ENCODE measurements at regions not wholly inside any gene's neighbourhood (a gene's known extent, or its start where the extent isn't known, plus 50 kb on each side); places are given as distances from the start of the nearest gene placed in this dataset.

- no peak for DNase-seq
These were observed 324.4 kb downstream of the CENPC start for GRCh38 chr4:67220861-67221260.

DNA sequence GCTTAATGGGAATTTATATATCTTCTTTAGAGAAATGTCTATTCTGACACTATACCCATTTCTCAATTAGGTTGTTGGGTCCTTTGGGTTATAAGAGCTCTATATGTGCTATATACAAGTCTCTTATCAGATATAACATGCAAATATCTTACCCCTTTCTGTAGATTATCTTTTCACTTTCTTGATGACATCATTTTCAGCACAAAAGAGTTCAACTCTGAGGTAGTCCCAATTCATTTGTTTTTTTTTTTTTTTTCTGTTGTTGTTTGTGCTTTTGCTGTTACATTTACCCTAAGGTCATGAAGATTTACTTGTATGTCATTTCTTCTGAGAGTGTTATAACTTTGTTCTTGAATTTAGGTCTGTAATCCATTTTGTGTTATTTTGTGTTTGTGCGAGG is 326.4 kb downstream of the CENPC start:
- DNase-seq, result no peak

DNA sequence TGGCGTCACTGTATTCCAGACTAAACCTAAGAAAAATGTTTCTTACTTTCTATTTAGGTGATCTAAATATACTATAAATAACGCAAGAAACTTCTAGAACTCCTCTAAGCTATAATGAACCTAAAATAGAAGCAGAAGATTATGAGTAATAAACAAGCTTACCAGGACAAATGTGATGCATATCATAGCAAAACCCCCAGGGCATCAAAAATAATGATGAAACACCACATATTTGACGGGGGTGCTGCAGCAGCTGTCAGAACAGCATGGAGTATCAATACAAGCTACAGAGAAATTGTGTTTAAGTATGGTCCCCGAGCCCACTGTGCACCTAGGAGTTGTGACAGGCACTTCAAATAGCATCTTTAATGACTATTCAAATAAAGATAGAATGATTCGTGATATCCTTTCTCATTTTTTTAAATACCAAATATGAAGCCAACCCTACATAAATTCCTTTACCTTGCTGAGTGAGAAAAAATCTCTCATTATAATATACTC is 337.3 kb downstream of the CENPC start:
- DNase-seq, result no peak

GRCh38 chr4:67204441-67204840 is 340.9 kb downstream of the CENPC start:
- no peak for DNase-seq

GRCh38 chr4:67201334-67201733 is 344.0 kb downstream of the CENPC start:
- DNase-seq, result no peak

DNA sequence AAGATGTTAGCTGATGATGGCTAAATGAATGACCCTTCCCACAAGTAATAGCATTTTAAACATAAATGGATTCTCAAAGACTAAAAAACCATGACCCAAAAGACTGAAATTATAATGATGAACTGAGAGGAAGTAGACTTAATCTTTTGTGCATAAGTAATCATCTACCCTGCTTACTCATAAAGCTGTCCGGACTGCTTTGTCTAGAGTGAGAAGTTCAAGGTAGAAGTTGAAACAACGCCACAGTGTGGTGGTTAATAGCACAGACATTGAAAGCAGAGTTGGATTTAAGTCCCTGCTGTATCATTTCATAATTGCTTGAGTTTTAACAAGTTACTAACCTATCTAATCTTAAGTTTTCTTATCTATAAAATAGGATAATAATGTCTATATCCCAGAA is 346.6 kb downstream of the CENPC start:
- DNase-seq, result no peak

- no peak for DNase-seq
These were observed 377.5 kb downstream of the CENPC start for GRCh38 chr4:67167849-67168248.

DNA sequence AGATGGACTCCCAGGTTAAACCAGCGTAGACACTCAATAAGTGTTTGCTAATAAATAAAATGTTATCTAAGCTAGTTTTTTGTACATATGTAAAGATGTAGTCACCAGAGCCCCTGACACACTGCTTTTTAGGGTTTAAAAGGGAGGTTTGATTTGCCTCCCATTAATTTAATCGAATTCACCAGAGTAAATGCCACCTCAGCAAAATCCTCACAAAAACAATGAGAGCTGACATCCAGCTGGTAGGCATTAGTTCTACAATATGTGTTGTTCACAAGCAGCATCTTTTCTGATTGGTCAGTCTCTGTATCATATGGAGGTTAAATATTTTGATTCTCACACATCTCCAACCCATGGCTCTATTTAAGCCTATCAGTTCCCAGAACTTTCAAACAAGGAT is 382.6 kb downstream of the CENPC start:
- DNase-seq, result no peak

- DNase-seq, result no peak
These were observed 384.0 kb downstream of the CENPC start for GRCh38 chr4:67161311-67161710.

- DNase-seq, result no peak
These were observed 384.9 kb downstream of the CENPC start for GRCh38 chr4:67160394-67160793.

DNA sequence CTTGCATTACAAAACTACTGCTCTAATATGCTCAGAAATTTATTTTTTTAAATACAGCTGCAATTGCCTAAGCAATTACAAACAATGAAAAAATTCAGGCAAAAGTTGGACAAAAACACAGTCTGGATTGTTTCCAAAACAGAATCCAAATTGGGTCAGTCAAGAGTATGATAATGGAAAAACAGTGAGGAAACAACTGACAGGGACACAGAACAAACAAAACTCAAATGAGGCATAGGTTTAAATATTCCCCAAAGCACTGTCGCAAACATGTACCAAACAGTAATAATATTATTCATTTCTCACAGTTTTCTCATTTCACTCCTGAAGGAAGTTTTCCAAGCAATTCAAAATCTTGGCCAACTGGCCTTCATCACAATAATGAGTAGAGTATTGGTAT is 386.6 kb downstream of the CENPC start:
- no peak for DNase-seq

GRCh38 chr4:67152976-67153375 is 392.3 kb downstream of the CENPC start:
- DNase-seq, result no peak

DNA sequence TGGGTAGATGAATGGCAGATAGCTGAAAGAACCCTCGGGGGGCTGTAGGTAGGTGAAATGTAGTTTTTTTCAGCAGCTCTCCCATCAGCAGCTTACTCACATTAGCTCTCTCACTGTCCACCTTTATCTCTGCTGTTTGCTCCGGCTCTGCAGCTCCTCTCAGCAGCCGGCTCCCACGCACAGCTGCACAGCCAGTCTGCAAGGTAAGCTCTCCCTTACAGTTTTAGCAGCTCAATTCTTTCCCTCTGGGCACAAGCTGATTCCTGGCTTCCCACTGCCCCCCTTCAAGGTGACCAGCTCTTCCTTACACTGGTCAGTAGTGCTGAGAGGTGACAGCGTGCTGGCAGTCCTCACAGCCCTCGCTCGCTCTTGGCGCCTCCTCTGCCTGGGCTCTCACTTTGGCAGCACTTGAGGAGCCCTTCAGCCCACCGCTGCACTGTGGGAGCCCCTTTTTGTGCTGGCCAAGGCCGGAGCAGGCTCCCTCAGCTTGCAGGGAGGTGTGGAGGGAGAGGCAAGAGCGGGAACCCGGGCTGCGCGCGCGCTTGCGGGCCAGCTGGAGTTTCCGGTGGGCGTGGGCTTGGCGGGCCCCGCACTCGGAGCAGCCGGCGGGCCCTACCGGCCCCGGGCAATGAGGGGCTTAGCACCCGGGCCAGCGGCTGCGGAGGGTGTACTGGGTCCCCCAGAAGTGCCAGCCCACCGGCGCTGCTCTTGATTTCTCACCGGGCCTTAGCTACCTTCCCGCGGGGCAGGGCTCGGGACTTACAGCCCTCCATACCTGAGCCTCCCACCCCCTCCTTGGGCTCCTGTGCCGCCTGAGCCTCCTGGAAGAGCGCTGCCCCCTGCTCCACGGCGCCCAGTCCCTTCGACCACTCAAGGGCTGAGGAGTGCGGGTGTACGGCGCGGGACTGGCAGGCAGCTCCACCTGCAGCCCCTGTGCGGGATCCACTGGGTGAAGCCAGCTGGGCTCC is 393.6 kb downstream of the CENPC start:
- DNase-seq, result no peak

GRCh38 chr4:67141586-67141985 is 403.7 kb downstream of the CENPC start:
- no peak for DNase-seq

DNA sequence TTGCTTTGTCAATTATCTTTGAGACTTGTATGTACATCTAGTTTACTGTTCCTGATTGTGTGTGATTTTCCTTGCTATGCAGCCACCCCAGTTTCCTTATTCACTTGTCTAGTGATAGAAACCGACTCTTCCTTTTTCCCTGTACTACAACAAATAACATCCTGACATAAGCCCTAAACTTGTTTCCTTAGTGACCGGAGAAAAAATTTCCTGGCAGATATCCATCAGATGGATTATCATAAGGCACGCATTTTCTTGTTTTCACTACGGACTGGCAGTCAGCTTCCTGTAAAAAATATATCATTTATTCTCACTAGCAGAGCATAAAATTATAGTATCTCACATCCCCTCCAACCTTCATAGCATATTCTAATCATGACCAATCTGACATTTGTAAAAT is 410.7 kb downstream of the CENPC start:
- DNase-seq, result no peak

DNA sequence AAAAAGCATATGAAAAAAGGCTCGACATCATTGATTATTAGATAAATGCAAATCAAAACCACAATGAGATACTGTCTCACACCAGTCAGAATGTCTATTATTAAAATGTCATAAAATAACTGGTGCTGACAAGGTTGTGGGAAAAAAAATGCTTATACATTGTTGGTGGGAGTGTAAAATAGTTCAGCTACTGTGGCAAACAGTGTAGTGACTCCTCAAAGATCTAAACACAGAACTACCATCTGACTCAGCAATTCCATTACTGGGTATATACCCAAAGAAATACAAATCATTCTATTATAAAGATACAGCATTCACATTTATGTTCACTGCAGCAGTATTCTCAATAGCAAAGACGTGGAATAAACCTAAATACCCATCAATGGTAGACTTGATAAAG is 412.1 kb downstream of the CENPC start:
- no peak for DNase-seq

GRCh38 chr4:67131224-67131623 is 414.1 kb downstream of the CENPC start:
- no peak for DNase-seq

DNA sequence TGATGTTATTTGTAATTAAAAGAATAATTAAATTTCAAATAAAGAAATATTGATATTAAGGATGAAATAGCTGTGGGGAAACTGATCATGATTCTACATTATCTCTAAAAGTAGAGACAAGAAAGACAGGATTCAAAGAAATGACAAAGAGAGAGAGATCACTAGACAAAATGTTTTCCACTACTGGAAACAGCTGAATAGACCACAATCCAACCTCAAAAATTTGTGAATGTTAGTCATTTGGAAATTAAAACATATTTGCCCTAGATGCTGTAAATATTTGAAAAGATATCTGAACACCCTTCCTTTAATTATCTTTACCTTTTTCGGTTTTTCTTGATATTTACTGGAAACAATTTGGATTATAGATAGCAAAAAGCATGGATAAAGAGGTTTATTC is 414.9 kb downstream of the CENPC start:
- DNase-seq, result no peak

DNA sequence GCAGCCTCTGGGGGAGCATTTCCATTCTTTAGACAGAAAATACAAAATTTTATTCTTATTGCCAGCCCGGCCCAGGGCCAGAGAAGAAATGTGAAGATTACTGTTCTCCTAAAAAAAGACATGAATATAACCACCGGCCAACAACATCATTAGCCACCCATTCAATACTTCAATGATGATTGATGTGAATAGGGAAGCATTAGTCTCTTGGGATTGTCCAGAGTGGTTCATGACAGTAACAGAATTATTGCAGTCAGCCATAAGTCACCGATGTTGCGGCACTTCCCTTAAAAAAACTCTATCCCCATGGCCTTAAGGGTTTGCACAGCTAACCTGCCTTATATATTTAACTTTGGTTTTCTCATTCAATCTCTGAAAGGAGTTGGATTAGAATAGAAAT is 418.7 kb downstream of the CENPC start:
- DNase-seq, result no peak

GRCh38 chr4:67125636-67126514 is 419.4 kb downstream of the CENPC start:
- no peak for DNase-seq

DNA sequence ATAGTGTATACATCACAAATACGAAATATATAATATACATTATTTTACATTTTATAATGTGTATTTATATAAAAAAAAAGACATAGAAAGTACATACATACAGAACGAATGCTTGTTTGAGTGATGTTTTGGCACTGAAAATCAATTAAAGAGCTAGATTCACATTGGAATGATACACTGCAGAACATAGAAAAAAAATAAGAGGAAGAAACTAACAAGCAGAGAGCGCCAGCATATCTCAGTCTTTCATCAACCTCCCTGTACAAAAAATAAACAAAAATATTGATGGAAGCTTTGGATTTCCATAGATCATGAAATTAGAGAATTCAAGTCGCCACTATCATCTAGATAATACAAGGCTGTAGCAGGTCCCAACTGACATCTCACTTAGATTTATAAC is 420.6 kb downstream of the CENPC start:
- no peak for DNase-seq

- no peak for DNase-seq
These were observed 423.3 kb downstream of the CENPC start for GRCh38 chr4:67122029-67122428.

GRCh38 chr4:67120369-67120768 is 424.9 kb downstream of the CENPC start:
- no peak for DNase-seq

GRCh38 chr4:67109276-67109675 is 436.0 kb downstream of the CENPC start:
- no peak for DNase-seq

Measured in stimulated activated CD4-positive, alpha-beta T cell treated with anti-CD3 and anti-CD28 coated beads, Interleukin-4, amount 100 ng/mL, for 4 hours (primary cell).